HG02571 (cell line): ENCODE measurements at regions not wholly inside any gene's neighbourhood (a gene's known extent, or its start where the extent isn't known, plus 50 kb on each side); places are given as distances from the start of the nearest gene placed in this dataset.
"Not testable (repeated sequence)": the region's sequence is repeated elsewhere in the genome, so short reads cannot be mapped to it uniquely, and the experiment has no call there.

Experiments
- ATAC-seq: cut with Tn5 transposase; IDR thresholded peaks from one replicate; pipeline ENCODE4 v1.9.1; 2021; ENCODE audit warnings: mild to moderate bottlenecking, moderate library complexity; ENCODE audit not compliant: unreplicated experiment

- not testable (repeated sequence) for ATAC-seq
Measured at GRCh38 chr9:7626571-7627029, 173.0 kb downstream of the DMAC1 start.

GRCh38 chr9:7622481-7622880 lies 177.1 kb downstream of the DMAC1 start:
- ATAC-seq = no peak

GRCh38 chr9:7615344-7615743 lies 184.2 kb downstream of the DMAC1 start:
- no peak for ATAC-seq

GRCh38 chr9:7613931-7614330 lies 185.6 kb downstream of the DMAC1 start:
- ATAC-seq = no peak

DNA sequence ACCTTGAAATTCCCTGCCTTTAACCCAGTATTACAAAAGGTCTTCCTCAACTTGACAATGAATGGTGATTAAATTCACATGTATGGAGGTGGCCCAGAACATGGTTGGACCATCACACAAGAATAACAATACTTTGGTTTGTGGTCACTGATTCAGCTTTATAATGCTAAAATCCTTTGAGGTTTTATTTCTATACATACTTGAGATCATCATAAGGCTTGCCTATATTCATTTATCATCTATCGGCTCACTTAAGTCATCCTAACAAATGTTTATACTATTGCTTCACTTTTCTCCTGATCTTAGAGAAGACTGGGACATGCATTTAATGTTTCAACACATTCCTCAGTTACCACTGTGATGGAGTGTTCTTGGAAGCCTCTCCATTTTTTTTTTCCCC lies 191.3 kb downstream of the DMAC1 start:
- ATAC-seq = no peak

DNA sequence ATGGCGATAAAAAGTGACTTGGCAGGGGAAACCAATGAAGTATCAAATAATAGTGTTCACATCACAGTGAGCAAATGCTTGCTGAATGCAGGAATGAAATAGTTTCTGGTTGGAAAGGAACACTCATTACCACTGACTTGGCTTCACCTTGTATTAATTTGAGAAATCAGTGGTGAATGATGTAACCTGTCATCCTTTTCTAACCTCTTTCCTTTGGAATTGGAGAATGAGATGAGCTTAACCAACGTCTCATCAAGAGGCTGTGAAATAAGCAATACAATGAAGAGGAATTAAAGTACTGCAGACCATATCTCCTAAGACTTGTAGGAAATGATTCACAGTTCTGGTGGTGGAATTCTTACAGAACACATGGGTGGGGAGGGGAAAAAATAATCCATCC lies 192.2 kb downstream of the DMAC1 start:
- ATAC-seq = no peak

DNA sequence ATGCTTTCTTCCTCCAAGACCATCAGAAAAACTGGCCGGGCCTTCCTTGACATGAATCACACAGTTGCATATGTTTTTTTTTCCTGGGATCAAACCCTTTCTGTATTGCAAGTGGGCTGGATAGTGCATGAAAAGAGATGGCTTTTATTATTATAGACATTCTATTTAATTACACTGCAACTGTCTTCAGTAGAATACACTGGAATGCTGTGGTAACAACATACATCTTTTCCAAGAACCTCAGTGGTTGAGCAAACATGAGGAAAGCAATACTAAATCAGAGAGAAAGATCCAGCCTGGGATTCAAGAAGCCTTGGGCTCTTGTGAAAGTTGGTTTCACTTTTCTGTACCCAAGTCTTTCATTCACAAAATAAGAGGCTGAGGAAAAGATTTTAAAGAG lies 193.0 kb downstream of the DMAC1 start:
- ATAC-seq = no peak

GRCh38 chr9:7601739-7602138 lies 197.8 kb downstream of the DMAC1 start:
- ATAC-seq = no peak

- ATAC-seq = no peak
Measured at GRCh38 chr9:7597716-7598115, 201.9 kb downstream of the DMAC1 start.

- ATAC-seq = no peak
Measured at GRCh38 chr9:7592321-7593316, 207.0 kb downstream of the DMAC1 start.

DNA sequence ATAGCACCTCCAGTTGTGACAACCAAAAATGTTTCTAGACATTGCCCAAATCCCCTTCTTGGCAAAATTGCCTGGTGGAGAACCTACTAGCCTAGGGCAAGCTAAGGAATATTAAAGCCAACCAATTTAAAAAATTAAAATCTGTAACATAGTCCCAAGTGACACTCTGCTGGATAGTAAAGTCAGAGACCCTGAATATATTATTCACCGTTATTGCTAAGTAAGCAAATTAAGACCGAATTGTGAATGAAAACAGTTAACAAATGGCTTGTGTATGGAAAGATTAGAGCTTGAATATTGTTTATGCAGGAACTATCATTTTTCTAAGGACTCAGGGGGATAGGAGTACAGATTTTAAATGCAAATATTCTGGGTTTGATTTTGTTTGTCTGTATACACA lies 208.1 kb downstream of the DMAC1 start:
- no peak for ATAC-seq

GRCh38 chr9:7580568-7580967 lies 219.0 kb downstream of the DMAC1 start:
- no peak for ATAC-seq

GRCh38 chr9:7579351-7579750 lies 220.2 kb downstream of the DMAC1 start:
- no peak for ATAC-seq

- ATAC-seq = no peak
Measured at GRCh38 chr9:7578951-7579350, 220.6 kb downstream of the DMAC1 start.

GRCh38 chr9:7570107-7570720 lies 229.4 kb downstream of the DMAC1 start:
- ATAC-seq = peak; percentile 89

GRCh38 chr9:7567687-7568086 lies 231.9 kb downstream of the DMAC1 start:
- no peak for ATAC-seq

GRCh38 chr9:7561527-7562080 lies 238.0 kb downstream of the DMAC1 start:
- ATAC-seq = no peak

- no peak for ATAC-seq
Measured at GRCh38 chr9:7560669-7561305, 238.8 kb downstream of the DMAC1 start.

DNA sequence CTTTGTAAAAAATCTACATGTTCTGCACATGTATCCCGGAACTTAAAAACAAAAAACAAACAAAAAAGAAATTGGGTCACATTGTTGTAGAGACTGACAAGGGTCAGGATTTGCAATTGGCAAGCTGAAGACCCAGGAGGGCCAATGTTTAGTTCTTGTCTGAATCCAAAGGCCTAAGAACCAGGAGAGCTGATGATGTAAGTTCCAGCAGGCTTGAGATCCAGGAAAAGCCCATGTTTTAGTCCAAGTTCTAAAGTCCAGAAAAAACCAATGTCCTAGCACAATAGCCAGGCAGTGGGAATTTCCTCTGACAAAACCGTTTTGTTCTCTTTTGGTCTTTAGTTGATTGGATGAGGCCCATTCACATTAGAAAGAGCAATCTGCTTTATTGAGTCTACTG lies 244.9 kb downstream of the DMAC1 start:
- ATAC-seq = no peak

DNA sequence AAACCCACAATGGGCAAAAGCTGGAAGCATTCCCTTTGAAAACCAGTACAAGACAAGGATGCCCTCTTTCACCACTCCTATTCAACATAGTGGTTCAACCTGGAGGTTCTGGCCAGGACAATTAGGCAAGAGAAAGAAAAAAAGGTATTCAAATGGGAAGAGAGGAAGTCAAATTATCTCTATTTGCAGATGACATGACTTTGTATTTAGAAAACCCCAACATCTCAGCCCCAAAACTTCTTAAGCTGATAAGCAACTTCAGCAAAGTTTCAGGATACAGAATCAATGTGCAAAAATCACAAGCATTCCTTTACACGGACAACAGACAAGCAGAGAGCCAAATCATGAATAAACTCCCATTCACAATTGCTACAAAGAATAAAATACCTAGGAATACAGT lies 246.9 kb downstream of the DMAC1 start:
- not testable (repeated sequence) for ATAC-seq

DNA sequence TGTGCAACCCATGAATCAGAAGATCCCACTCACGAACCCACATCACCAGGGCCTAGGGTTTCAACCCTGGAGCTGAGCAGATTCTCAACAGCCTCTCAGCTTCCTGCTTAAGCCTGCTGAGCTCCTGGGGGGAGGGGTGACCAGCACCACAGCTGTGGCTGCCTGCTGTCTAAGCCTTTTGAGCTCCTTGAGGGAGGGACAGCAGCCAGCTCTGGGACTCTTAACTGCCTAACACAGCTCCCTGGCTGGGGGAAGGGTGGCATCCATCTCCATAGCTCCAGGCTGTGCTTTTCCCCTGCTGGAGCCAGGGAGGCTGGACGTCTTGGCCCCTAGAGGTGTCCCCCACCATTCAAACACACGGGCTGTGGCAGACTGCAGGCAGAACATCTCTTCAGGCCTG lies 250.3 kb downstream of the DMAC1 start:
- no peak for ATAC-seq
